NCI-H460 (cell line): ENCODE measurements at regions not wholly inside any gene's neighbourhood (a gene's known extent, or its start where the extent isn't known, plus 50 kb on each side); places are given as distances from the start of the nearest gene placed in this dataset.
"Not testable (repeated sequence)": the region's sequence is repeated elsewhere in the genome, so short reads cannot be mapped to it uniquely, and the experiment has no call there.

Experiments used
- DNase-seq: peaks from one replicate; pipeline ENCODE4 v3.0.0-alpha.2; 2016; ENCODE audit warnings: low read depth; ENCODE audit errors: extremely low read depth

DNA sequence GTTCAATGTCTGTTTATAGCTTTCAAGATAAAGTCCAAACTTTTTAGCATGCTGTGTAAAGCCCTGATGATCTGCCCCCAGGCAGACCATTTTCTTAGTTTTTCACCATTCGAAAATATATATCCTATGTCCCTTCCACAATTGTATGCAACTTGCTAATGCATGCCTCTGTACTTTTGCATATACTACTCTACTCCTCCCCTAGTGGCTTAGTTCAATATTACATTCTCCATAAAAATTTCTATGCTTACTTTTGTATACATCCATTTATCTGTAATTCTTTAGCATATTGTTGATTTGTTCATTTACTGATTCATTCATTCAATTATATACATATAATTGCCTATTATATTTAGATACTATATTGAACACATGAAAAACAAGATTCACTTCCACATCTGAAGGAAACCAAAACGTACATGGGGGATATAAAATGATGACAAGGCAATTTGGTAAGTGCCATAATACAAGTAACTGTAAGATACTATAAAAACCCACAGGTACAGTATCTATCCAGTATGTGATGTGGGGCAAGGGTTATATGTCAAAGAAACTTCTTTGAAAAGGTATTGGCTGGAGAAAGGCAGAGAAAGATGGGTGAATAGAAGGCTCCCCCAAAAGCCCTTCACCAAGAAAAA, 902.5 kb downstream of the FAM133A start:
- peak; percentile 4 for DNase-seq

DNA sequence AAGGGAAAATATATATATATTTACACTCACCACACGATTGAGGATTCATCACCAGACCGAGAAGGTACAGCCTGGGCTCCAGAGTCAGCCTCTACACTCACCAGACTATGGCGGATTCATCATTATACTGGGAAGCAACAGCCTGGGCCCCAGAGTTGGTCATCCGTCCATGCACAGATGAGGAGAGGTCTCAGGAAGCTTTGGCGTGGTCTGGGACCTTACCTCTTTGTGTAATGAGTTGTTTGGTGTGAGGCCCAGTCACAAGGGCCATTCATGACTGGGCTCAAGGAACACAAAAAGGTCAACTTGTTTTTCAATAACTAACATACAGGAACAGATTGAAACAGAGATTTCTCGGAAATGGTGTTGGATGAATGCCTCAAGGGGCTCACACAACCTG, 926.1 kb downstream of the FAM133A start:
- DNase-seq, result no peak

GRCh38 chrX:94612140-94612539, 938.1 kb downstream of the FAM133A start:
- DNase-seq, result no peak

DNA sequence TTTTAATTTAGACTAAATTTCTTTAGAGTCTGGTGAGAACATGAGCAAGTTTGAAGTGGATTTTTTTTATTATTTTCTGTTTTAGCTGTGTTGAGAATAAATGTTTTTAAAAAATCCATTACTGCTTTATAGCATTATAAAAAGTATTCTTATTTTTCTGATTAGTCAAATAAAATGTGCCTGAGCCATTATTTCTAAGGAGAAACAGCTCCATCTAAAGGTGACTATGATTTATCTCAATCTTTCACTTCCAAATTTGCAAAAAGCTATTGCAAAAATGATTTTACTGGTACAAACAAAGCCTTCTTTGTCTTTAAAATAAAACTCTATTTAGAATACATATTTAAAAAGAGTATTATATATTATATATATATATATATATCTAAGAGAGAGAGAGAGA, 959.2 kb downstream of the FAM133A start:
- DNase-seq, result no peak

DNA sequence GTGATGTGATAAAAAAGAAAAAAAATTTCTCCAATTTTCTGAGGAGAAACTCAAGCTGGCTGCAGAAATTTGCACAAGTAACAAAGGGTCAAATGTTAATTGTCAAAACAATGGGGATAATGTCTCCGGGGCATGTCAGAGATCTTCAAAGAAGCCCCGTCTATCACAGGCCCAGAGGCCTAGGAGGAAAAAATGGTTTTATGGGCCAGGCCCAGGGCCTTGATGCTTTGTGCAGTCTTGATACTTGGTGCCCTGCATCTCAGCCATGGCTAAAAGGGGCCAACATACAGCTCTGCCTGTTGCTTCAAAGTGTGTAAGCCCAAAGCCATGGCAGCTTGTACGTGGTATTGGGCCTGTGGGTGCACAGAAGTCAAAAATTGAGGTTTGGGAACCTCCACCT, 961.0 kb downstream of the FAM133A start:
- no peak for DNase-seq

- DNase-seq, result no peak
Measured at GRCh38 chrX:94645726-94646125, 971.7 kb downstream of the FAM133A start.

DNA sequence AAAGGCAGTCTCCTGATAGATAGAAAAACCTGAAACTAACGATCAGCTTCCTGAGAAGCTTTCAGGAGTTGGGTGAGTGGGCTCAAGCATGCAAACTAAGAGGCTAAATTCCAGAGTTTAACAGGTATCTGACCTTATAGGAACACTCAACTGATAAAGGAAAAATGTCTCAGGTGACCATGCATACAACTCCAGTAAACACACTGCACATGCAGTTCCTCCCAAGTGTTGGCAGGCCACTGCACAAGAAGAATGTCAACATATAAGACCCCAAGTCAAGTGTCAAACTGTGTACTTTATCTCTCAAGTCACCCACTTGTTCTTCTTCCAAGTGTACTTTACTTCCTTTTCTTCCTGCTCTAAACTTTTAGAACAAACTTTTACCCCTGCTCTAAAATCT, 981.2 kb downstream of the FAM133A start:
- DNase-seq, result no peak

DNA sequence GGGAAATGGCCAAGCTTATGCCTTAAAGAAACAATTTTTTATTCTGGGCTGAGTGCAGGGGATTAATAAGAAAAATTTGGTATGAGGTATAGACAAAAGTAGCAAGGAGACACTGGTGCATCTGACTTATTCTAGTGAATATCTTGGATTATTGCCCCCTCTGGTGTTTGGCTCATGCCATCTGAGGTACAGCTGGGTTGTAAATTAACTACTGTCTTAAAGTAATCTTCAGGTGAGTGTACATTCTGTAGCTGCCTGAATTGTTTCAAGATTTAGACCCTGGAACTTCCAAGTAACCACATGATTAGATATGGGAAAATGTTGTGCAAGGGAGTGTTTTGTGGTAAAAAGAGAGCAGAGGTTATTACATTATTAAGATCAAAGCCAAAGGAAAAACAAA, 988.7 kb downstream of the FAM133A start:
- DNase-seq, result no peak

DNA sequence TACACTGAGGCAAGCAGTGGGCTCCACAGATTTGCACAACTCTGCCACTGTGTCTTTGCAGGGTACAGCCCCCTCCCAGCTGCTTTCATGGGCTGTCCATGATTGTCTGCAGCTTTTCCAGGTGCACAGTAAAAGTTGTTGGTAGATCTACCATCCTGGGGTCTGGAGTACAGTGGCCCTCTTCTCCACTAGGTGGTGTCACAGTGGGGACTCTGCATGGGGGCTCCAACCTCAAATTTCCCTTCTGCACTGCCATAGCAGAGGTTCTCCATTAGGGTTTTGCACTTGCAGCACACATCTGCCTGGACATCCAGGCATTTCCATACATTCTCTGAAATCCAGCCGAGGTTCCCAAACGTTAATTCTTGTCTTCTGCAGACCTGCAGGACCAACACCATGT, 1002.3 kb downstream of the FAM133A start:
- no peak for DNase-seq

DNA sequence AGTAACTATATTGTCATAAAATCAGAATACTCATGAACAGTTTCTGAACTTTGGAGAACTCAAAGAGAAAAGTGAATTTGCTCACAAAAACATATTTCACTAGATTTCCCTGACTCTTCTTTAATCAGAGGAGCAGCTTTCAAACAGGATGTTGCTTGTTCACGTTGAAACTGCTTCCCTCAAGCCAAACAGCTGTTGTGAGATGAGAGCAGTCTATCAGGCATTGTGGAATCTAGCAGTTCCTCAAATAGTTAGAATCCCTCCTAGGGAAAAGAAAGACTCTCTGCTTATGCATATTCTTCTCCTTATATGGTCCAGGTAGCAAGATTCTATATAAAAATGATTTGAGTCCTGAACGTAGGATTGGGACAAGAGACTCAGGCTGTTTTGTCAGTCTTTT, 1012.1 kb downstream of the FAM133A start:
- no peak for DNase-seq

- no peak for DNase-seq
Measured at GRCh38 chrX:94695910-94696309, 1021.9 kb downstream of the FAM133A start.

GRCh38 chrX:94704348-94705256, 1030.6 kb downstream of the FAM133A start:
- DNase-seq, result not testable (repeated sequence)

- no peak for DNase-seq
Measured at GRCh38 chrX:94721386-94721785, 1047.4 kb downstream of the FAM133A start.

DNA sequence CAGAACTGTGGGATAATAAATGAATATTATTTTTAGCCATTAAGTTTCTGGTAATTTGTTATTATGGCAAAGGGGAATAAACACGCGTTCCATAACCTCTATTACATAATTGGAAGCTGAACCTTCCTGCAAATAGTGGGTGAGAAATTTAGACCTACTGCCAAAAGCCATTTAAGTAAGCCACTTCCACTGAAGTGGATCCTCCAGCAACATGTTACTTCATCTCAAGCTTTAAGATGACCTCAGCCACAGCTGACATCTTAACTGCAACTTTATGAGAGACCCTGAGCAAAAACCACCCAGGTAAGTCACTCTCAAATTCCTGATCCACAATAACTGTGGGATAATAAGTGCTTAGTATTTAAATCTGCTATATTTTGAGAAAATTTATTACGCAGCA, 1048.6 kb downstream of the FAM133A start:
- DNase-seq, result no peak

DNA sequence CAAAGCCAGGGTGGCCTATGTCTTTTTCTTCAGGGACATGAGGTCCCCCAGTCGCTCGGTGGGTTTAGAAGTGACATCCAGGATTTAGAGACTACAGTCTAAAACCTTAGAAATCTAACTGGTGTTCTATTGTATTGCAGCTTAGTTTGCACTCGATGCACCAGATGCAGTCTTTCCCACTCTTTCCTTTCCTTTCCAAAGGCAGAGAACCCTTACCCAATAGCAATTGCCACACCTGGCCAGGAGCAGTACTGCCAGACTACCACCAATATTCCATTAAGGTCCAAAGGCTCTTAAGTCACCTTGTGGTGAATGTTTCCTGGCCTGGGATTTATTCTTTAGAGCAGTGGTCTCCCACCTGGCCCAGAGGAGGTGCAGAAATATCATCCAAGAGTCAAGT, 1068.8 kb downstream of the FAM133A start:
- DNase-seq, result no peak

DNA sequence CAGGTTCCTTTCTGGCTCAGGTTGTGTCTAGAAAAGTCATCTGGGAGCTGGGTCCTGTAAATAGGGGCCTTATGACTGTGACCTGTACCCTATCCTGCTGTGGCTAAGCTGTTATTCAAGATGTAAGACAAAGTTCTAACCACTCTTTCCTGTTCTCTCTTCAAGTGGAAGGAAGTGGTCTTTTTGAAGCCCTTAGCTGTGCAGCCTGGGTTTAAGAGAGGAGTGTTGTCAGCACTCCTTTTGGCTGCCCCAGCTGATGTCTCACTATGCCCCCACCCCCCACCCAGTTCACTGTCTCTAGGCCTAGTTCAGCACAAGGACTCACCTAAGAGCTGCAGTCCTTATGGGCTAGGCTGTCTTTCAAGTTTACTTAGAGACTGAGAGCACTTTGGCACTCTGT, 1069.5 kb downstream of the FAM133A start:
- DNase-seq, result no peak

DNA sequence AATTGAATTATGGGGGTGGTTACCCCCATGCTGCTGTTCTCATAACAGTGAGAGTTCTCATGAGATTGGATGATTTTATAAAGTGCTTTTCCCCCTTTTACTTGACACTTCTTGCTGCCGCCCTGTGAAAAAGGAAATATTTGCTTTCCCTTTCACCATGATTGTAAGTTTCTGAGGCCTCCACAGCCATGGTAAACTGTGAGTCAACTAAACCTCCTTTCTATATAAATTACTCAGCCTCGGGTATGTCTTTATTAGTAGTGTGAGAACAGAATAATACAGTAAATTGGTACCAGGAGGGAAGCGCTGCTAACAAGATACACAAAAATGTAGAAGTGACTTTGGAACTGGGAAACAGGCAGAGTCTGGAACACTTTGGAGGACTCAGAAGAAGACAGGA, 1070.8 kb downstream of the FAM133A start:
- DNase-seq, result no peak

GRCh38 chrX:94751611-94752010, 1077.6 kb downstream of the FAM133A start:
- no peak for DNase-seq

GRCh38 chrX:94752434-94753169, 1078.6 kb downstream of the FAM133A start:
- DNase-seq, result no peak

DNA sequence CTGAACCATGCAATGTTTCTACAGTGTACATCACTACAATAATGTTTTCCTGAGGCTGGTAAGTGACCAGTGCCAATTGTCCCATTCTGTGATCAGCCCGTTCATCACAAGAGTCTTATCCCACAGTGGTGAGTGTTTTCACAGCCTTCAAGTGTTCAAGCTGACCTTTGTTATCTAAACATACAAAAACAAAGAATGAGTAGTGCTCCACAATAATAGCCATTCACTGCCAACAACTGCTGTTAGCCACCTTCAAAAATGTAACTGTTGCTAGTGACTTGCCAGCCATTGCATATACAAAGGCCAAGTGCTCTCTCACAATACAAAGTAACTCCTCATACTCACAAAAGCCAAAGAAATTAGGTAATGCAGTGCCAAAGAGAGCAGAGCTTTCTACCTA, 1084.1 kb downstream of the FAM133A start:
- DNase-seq, result no peak

DNA sequence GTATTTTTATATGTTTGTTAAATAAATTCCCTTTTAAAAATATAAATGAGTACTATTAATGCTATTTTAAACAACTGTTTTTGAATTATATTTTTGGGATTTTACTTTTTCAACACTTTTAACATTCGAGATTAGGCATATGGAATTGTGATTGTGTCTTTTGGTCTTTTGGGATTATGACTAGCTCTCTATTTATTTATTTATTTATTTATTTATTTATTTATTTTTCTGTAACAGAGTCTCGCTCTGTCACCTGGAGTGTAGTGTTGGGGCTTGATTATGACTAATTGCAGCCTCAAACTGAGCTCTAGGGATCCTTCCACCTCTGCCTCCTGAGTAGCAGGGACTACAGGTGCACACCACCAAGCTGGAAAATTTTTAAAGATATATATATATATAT, 1101.6 kb downstream of the FAM133A start:
- DNase-seq, result no peak

- DNase-seq, result no peak
Measured at GRCh38 chrX:94813541-94813940, 1139.5 kb downstream of the FAM133A start.
